OCI-LY7 (cell line): ENCODE measurements at regions not wholly inside any gene's neighbourhood (a gene's known extent, or its start where the extent isn't known, plus 50 kb on each side); places are given as distances from the start of the nearest gene placed in this dataset.

ENCODE experiments used
- BruUV-seq: library from RNA; stranded (reverse); fragments of 400-500 nt; replicated peaks from 2 replicates; lab custom pipeline; 2021; lab: Mats Ljungman, UMichigan
- CTCF ChIA-PET: fragments of 300-600 bp; sonication (Branson Sonifier 250); formaldehyde crosslinking; loops from one replicate; lab custom pipeline; 2022; ENCODE audit warnings: antibody characterized with exemption; ENCODE audit not compliant: unreplicated experiment; lab: Charles Lee
- POLR2A ChIA-PET: fragments of 300-600 bp; sonication (Branson Sonifier 250); formaldehyde crosslinking; loops from one replicate; lab custom pipeline; 2022; ENCODE audit warnings: antibody characterized with exemption; lab: Charles Lee
- DNase-seq: peaks from one replicate; pipeline ENCODE4 v3.0.0-alpha.2; 2015; ENCODE audit warnings: low spot score
- H2AFZ ChIP-seq: fragments of 200-600 bp; sonication (generic), shearing (Covaris generic); 2 replicates; pipeline ENCODE4 v1.6.1; 2014; ENCODE audit warnings: mild to moderate bottlenecking, antibody characterized with exemption, low read length, moderate library complexity
- H3K27ac ChIP-seq: fragments of 200-600 bp; sonication (generic); 2 replicates; pipeline ENCODE4 v1.5.1; 2014; ENCODE audit warnings: mixed run types, low read depth, mild to moderate bottlenecking, moderate library complexity, low read length, inconsistent platforms; ENCODE audit not compliant: poor library complexity, severe bottlenecking
- H3K36me3 ChIP-seq: fragments of 200-600 bp; sonication (generic); 2 replicates; pipeline ENCODE4 v1.6.1; 2014; ENCODE audit warnings: mild to moderate bottlenecking, antibody characterized with exemption, low read length, moderate library complexity, mixed read lengths; ENCODE audit not compliant: insufficient read depth
- H3K4me1 ChIP-seq: fragments of 200-600 bp; sonication (generic); 2 replicates; pipeline ENCODE4 v1.5.1; 2014; ENCODE audit warnings: mild to moderate bottlenecking, low read length; ENCODE audit not compliant: insufficient read depth, poor library complexity, severe bottlenecking
- H3K4me2 ChIP-seq: fragments of 200-600 bp; sonication (generic); 2 replicates; pipeline ENCODE4 v1.6.1; 2014; ENCODE audit warnings: mild to moderate bottlenecking, low read length
- H3K4me3 ChIP-seq: fragments of 200-600 bp; sonication (generic); 2 replicates; pipeline ENCODE4 v1.5.1; 2014; ENCODE audit warnings: mild to moderate bottlenecking, low read depth, low read length; ENCODE audit not compliant: poor library complexity, severe bottlenecking
- H3K79me2 ChIP-seq: fragments of 200-600 bp; sonication (generic); 2 replicates; pipeline ENCODE4 v1.6.1; 2016; ENCODE audit warnings: low read depth, mild to moderate bottlenecking, low read length, moderate library complexity, mixed read lengths; ENCODE audit not compliant: insufficient read depth
- H3K9me2 ChIP-seq: fragments of 200-600 bp; sonication (generic); 2 replicates; pipeline ENCODE4 v1.6.1; 2016; ENCODE audit warnings: mild to moderate bottlenecking, low read length, mixed read lengths; ENCODE audit not compliant: insufficient read depth
- H3K9me3 ChIP-seq: fragments of 200-600 bp; sonication (generic); 2 replicates; pipeline ENCODE4 v1.6.1; 2014; ENCODE audit warnings: mild to moderate bottlenecking, mixed run types, low read length, mixed read lengths
- H4K20me1 ChIP-seq: fragments of 200-600 bp; sonication (generic); 2 replicates; pipeline ENCODE4 v1.6.1; 2014; ENCODE audit warnings: mild to moderate bottlenecking, antibody characterized with exemption, low read length, moderate library complexity, mixed read lengths; ENCODE audit not compliant: insufficient read depth
- EZH2phosphoT487 ChIP-seq: fragments of 200-600 bp; sonication (generic); IDR thresholded peaks from 2 replicates; pipeline ENCODE4 v1.6.1; 2018; ENCODE audit warnings: low read depth, borderline replicate concordance, mild to moderate bottlenecking, mixed run types, antibody characterized with exemption, low read length, moderate library complexity, mixed read lengths
- intact Hi-C: fragments of 100-400 bp; cut with micrococcal nuclease; formaldehyde crosslinking; loops from one replicate; pipeline ENCODE4 v1.10.0; 2022; ENCODE audit not compliant: unreplicated experiment
- TF ChIP-seq, protein P1 (sequence below): fragments of 200-600 bp; sonication (generic); conservative IDR thresholded peaks from 2 replicates; pipeline ENCODE4 v1.5.1; 2014; ENCODE audit warnings: mild to moderate bottlenecking, antibody characterized with exemption, low read length, moderate library complexity, mixed read lengths

DNA sequence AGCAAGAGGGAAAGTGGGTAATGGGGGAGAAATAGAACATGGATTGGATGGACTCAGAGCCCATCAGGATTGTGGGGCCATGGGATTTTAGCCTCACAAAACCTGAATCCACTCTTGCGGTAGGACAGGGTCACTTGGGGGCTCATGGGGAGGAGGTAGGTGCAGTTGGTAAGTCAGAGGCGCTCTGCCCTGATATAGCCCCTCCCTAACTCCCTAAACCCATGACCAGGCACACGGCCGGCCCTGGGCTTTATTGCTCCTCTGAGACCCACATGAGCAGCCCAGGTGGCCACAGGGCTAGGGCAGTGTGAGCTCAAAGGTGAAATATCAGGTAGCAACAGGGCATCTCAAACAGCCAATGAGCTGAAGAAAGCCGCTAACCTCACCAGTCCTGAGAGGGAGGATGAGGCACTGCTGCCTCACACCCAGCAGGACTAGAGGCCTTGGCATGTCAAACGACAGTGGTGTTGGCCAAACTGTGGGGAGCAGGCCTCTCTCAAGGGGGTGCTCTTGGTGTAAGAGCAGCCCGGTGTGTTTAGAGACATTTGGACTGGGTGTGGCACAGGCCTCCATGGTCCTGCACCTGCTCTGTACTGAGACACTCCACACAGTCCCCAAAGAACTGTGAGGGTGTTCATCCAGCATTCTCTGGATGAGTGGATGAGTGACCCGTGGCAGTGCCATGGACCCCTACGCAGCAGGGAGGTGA lies 90.8 kb upstream of the HS6ST1 start:
- BruUV-seq: no TSS peak
- TF ChIP-seq, protein P1, sequence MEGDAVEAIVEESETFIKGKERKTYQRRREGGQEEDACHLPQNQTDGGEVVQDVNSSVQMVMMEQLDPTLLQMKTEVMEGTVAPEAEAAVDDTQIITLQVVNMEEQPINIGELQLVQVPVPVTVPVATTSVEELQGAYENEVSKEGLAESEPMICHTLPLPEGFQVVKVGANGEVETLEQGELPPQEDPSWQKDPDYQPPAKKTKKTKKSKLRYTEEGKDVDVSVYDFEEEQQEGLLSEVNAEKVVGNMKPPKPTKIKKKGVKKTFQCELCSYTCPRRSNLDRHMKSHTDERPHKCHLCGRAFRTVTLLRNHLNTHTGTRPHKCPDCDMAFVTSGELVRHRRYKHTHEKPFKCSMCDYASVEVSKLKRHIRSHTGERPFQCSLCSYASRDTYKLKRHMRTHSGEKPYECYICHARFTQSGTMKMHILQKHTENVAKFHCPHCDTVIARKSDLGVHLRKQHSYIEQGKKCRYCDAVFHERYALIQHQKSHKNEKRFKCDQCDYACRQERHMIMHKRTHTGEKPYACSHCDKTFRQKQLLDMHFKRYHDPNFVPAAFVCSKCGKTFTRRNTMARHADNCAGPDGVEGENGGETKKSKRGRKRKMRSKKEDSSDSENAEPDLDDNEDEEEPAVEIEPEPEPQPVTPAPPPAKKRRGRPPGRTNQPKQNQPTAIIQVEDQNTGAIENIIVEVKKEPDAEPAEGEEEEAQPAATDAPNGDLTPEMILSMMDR: no peak
- TF ChIP-seq EZH2phosphoT487: no peak
- Histone ChIP-seq H3K4me1 (no peaks in the 10 kb centered on the region), H3K27ac (no peak overlapping the region), H3K9me3 (no peaks in the 10 kb centered on the region), H4K20me1 (no peaks in the 10 kb centered on the region), H2AFZ (no peak overlapping the region), H3K4me2 (no peak overlapping the region), H3K79me2 (no peaks in the 10 kb centered on the region), H3K9me2 (no peaks in the 10 kb centered on the region), H3K36me3 (no peaks in the 10 kb centered on the region), H3K4me3 (no peak overlapping the region)
- ChIA-PET CTCF (no interaction called here), POLR2A (interaction anchor here (0.7 kb wide), 1 partner anchor 318 kb away, joined by 4 read pairs; no protein-coding TSS in a partner anchor)
- DNase-seq: no peak
- intact Hi-C loops: no loop called here

DNA sequence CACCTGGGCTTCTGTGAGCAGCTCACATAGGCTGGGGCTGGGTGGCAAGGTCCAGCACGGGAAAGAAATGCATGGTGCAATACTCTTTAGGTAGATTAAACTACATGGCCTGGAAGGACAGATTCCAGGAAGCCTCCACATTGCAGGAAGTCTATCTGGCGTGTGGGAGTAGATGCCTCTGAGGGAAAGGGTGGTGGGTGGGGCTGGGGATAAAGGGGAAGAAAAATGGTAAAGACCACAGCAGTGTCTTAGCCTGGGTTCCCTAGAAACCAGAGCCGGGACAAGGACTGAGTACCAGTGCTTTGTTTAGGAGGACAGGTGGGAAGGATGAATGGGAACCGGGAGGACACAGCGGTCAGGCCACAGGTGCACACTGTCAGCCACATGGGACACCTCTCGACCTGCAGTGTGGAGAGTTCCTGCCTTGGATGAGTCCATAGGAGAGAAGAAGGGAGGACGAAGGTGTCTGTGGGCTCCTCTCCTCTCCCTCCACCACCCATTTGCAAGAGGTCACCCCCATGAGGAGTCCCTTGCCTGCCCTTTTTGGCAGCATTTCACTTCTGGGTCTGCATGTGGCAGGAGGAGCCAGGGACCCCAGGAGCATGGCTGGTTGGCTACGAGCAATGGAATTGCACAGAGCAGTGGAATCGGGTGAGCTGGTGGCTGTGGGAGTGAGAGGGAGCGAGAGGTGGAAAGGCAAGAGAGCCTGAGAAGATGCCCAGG lies 91.5 kb upstream of the HS6ST1 start:
- no peaks in the 10 kb centered on the region for H3K79me2 ChIP-seq
- no peak overlapping the region for H3K4me2 ChIP-seq
- intact Hi-C loops: no loop called here

More for the DNA sequence above, 91.5 kb upstream of the HS6ST1 start:
- no TSS peak for BruUV-seq
- no peaks in the 10 kb centered on the region for H4K20me1 ChIP-seq
- no peak overlapping the region for H2AFZ ChIP-seq
- no peak for DNase-seq
- no peaks in the 10 kb centered on the region for H3K4me1 ChIP-seq
- no peaks in the 10 kb centered on the region for H3K9me3 ChIP-seq
- CTCF ChIA-PET: no interaction called here
- no peak overlapping the region for H3K27ac ChIP-seq
- H3K4me3 ChIP-seq: no peak overlapping the region
- no peaks in the 10 kb centered on the region for H3K36me3 ChIP-seq
- H3K9me2 ChIP-seq: no peaks in the 10 kb centered on the region
- TF ChIP-seq, protein P1: no peak
- TF ChIP-seq EZH2phosphoT487: no peak
- POLR2A ChIA-PET: no interaction called here
